Esophagus muscularis mucosa (tissue), 2 donors: ENCODE measurements at regions not wholly inside any gene's neighbourhood (a gene's known extent, or its start where the extent isn't known, plus 50 kb on each side); places are given as distances from the start of the nearest gene placed in this dataset.

Experiments
- EP300 ChIP-seq: sonication (generic); formaldehyde crosslinking; IDR thresholded peaks from one replicate; pipeline ENCODE4 v1.6.1; 2017; ENCODE audit warnings: antibody characterized with exemption
- POLR2A ChIP-seq: fragments of 450-650 bp; IDR thresholded peaks from one replicate; pipeline ENCODE4 v1.6.1; 2017; ENCODE audit warnings: antibody characterized with exemption, moderate library complexity, mild to moderate bottlenecking, low read depth

DNA sequence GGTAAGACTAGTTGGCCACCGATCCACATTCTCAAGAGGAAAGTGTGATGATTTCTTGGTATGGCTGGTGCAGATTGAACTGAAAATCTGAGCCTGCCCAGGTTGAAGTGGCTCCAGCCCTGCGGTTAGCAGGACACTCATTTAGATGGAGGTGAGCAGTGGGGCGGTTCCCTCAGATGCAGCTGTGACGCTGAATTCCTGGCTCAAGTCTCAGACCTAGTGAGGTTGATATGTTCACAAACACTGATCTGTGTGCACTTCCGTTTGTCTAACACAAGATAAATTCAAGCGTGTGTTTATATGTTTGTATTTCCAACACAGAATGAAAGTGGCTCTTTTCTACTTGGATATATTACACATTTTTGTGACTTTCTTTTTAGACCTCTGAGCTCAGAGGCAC lies 83.4 kb upstream of the FRMD1 start:
- TF ChIP-seq EP300 (no peak), POLR2A (no peak)
